SU-DHL-6 (cell line): ENCODE measurements at regions not wholly inside any gene's neighbourhood (a gene's known extent, or its start where the extent isn't known, plus 50 kb on each side); places are given as distances from the start of the nearest gene placed in this dataset.

ENCODE experiments used
- EZH2phosphoT487 ChIP-seq: fragments of 200-600 bp; sonication (generic), shearing (Covaris generic); conservative IDR thresholded peaks from 2 replicates; pipeline ENCODE4 v1.6.1; 2018; ENCODE audit warnings: mild to moderate bottlenecking, antibody characterized with exemption, low read length, moderate library complexity, mixed read lengths
- TF ChIP-seq, protein P1 (sequence below): fragments of 200-600 bp; sonication (generic); IDR thresholded peaks from one replicate; pipeline ENCODE4 v1.5.1; 2017; ENCODE audit warnings: antibody characterized with exemption, mild to moderate bottlenecking, low read length, moderate library complexity; ENCODE audit not compliant: insufficient read depth, poor library complexity, severe bottlenecking

GRCh38 chr1:228937351-228937750 lies 202.1 kb downstream of the RHOU start:
- TF ChIP-seq, protein P1, sequence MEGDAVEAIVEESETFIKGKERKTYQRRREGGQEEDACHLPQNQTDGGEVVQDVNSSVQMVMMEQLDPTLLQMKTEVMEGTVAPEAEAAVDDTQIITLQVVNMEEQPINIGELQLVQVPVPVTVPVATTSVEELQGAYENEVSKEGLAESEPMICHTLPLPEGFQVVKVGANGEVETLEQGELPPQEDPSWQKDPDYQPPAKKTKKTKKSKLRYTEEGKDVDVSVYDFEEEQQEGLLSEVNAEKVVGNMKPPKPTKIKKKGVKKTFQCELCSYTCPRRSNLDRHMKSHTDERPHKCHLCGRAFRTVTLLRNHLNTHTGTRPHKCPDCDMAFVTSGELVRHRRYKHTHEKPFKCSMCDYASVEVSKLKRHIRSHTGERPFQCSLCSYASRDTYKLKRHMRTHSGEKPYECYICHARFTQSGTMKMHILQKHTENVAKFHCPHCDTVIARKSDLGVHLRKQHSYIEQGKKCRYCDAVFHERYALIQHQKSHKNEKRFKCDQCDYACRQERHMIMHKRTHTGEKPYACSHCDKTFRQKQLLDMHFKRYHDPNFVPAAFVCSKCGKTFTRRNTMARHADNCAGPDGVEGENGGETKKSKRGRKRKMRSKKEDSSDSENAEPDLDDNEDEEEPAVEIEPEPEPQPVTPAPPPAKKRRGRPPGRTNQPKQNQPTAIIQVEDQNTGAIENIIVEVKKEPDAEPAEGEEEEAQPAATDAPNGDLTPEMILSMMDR = no peak
- TF ChIP-seq EZH2phosphoT487 = no peak
